ENCODE measurements at regions not wholly inside any gene's neighbourhood (a gene's known extent, or its start where the extent isn't known, plus 50 kb on each side); places are given as distances from the start of the nearest gene placed in this dataset.

DNA sequence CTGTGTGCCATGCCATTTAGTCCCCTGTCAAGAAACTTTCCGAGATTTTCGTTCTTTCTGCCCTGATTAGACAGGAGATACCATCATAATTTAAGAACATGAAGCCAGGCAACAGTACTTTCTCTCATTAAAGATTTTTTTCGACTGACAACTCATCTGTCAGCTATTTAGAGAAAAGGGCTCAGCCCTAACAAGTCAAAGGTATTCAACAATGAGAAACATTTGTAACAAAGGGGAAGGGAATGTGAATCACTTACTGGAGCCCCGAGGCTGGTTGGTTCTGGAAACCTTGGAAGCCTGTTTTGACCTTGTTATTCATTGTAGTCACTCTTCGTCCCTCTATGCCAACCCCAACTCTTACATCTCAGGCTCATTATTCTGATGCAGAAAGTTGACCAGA is 199.4 kb downstream of the SPP2 start:
- TF ChIP-seq, protein P1, sequence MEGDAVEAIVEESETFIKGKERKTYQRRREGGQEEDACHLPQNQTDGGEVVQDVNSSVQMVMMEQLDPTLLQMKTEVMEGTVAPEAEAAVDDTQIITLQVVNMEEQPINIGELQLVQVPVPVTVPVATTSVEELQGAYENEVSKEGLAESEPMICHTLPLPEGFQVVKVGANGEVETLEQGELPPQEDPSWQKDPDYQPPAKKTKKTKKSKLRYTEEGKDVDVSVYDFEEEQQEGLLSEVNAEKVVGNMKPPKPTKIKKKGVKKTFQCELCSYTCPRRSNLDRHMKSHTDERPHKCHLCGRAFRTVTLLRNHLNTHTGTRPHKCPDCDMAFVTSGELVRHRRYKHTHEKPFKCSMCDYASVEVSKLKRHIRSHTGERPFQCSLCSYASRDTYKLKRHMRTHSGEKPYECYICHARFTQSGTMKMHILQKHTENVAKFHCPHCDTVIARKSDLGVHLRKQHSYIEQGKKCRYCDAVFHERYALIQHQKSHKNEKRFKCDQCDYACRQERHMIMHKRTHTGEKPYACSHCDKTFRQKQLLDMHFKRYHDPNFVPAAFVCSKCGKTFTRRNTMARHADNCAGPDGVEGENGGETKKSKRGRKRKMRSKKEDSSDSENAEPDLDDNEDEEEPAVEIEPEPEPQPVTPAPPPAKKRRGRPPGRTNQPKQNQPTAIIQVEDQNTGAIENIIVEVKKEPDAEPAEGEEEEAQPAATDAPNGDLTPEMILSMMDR (IDR thresholded peaks at IDR 0.05): no peak
- TF ChIP-seq POLR2A (IDR thresholded peaks at IDR 0.05): no peak
